ENCODE measurements at regions not wholly inside any gene's neighbourhood (a gene's known extent, or its start where the extent isn't known, plus 50 kb on each side); places are given as distances from the start of the nearest gene placed in this dataset.
A peak's percentile ranks its signal among the peaks of the same experiment; 100 is the strongest.

DNA sequence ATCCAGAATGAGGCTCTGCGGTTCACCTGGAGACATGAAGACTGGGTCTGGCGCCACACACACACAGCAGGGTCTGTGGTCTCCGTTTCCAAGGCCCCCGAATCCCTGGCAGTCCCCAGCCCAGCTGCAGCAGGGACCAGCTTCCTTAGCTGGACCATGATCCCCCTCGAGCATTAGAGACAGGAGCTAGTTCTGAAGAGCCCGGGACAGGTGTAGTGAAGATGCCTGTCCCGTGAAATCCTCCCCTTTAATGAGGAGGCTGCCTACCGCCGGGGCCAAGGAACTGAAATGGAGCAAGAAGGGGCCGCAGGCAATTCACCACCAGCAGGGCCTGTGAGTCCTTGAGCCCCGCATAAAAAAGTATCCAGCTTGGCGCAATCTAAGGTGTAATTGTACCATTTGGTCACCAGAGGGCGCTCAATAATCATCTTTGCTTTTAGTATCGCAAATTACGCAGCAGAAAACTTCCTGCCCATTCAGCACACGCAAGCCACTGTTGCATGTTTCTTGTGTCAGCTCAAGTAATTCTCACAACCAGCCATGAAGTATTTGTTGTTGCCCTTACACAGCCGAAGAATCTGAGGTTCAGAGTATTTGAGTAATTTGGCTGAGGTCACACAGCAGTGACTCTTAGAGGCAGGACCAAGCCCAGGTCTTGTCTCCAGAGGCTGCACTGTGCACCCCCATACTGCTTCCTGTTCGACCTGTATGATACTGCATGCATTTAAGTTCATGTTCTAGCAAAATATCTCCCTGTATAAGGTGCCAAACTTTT is 54.3 kb upstream of the PPP2R5C start:
- peak; percentile 14 for DNase-seq

GRCh38 chr14:101707863-101708620 is 53.5 kb upstream of the PPP2R5C start:
- DNase-seq, result no peak

DNA sequence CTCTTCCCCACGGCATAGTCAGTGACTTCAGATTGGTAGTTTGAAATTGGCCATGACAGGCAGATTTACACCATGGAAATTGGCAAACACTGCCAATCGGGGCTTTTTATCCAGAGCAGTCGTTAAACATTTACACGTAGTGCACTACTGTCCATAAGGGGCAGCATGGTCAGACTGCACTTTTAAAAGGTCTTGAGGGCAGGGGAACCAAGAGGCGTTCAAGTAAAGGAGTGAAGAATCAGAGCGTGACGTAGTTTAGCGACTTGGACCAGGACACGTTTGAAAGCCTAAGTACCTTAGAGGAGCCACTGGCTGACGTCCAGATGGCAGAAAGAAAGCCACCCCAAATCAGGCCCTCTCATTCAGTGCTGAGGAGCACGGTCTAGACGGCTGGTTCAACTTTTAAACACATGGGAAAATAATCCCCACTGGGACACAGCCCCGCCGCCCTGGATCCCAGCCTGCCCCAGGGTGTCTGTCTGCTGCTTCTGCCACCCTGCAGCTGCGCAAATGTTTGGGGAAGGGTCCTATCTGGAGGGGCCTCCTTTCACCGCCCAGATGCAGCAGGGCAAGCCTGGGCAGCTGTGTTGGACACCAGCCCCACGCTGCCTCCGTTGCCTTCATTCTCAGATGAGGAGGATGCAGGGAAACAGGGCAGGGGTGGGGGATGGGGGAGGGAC is 52.5 kb upstream of the PPP2R5C start:
- DNase-seq, result no peak

GRCh38 chr14:101709533-101709881 is 52.0 kb upstream of the PPP2R5C start:
- DNase-seq, result no peak

- DNase-seq, result no peak
Measured at GRCh38 chr14:101709962-101710931, 51.3 kb upstream of the PPP2R5C start.

DNA sequence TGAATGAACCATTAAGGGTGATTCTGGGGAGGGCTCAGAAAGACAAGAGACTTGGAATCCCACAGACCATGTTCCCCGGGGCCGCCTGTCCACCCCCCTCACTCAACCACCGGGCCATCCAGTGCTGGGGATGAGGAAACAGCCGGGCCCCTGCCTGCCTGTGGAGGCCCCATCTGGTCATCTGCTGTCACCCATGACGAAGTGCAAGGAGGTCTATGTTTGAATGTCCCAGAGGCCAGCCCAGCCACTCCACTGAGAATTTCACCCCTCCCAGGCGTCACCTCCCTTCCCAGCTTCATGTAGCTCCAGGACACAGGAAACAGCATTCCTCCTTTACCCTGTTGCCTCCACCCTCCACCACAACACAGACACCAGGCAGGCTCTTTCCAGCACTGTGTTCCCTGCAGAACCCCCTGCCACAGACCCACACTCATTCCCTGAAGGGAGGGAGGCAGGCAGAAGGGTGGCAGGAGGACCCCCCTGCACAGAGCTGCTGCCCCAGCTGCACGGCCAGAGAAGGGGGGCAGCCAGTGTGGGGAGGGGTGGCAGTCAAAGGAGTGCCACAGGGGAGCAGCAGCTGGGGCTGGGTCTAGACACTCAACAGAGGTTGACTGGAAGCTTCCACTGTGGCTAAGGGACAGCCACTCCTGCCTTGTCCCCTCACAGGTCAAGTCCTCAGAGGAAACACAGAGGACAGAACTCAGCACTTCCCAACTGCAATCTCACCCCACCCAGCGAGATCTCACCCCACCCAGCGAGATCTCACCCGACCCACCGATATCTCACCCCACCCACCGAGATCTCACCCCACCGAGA is 50.3 kb upstream of the PPP2R5C start:
- DNase-seq, result no peak

Measured in NCI-H2081 treated with DMSO at 0.1 percent for 48 hours (cell line).